Astrocyte of the spinal cord (primary cell): ENCODE measurements at regions not wholly inside any gene's neighbourhood (a gene's known extent, or its start where the extent isn't known, plus 50 kb on each side); places are given as distances from the start of the nearest gene placed in this dataset.

Experiments used
- DNase-seq: peaks from one replicate; pipeline ENCODE4 v3.0.0; 2011; ENCODE audit warnings: low read depth, low spot score
- H3K4me3 ChIP-seq: 2 replicates; pipeline ENCODE4 v1.5.1; 2011; ENCODE audit warnings: low read depth, mild to moderate bottlenecking, low read length, moderate library complexity
- CTCF ChIP-seq: IDR thresholded peaks from 2 replicates; pipeline ENCODE4 v1.5.1; 2012; ENCODE audit warnings: low read depth, mild to moderate bottlenecking, low read length, inconsistent platforms
- in situ Hi-C: cut with HindIII; loops from 2 replicates; pipeline ENCODE4 v1.10.0; 2017; ENCODE audit warnings: low sequenced_read_pairs

- no peak for DNase-seq
- in situ Hi-C loops = no loop called here
- H3K4me3 ChIP-seq = no peak overlapping the region
- no peak for TF ChIP-seq CTCF
These were observed 95.3 kb upstream of the TEX51 start for GRCh38 chr2:126803434-126803775.

GRCh38 chr2:126804347-126804746 is 94.3 kb upstream of the TEX51 start:
- in situ Hi-C loops = no loop called here
- no peak for TF ChIP-seq CTCF
- no peak for DNase-seq
- no peak overlapping the region for H3K4me3 ChIP-seq

- no peak for TF ChIP-seq CTCF
- DNase-seq = no peak
- in situ Hi-C loops = no loop called here
- H3K4me3 ChIP-seq = no peak overlapping the region
These were observed 89.8 kb upstream of the TEX51 start for GRCh38 chr2:126808929-126809328.

- no peak overlapping the region for H3K4me3 ChIP-seq
- DNase-seq = no peak
- no peak for TF ChIP-seq CTCF
- in situ Hi-C loops = no loop called here
These were observed 89.3 kb upstream of the TEX51 start for GRCh38 chr2:126809340-126809739.

- TF ChIP-seq CTCF = no peak
- no peak for DNase-seq
- in situ Hi-C loops = no loop called here
- H3K4me3 ChIP-seq = no peak overlapping the region
These were observed 88.7 kb upstream of the TEX51 start for GRCh38 chr2:126810001-126810400.

- in situ Hi-C loops = no loop called here
- DNase-seq = no peak
- no peak overlapping the region for H3K4me3 ChIP-seq
- TF ChIP-seq CTCF = no peak
These were observed 87.6 kb upstream of the TEX51 start for GRCh38 chr2:126811101-126811500.

- DNase-seq = no peak
- no peak overlapping the region for H3K4me3 ChIP-seq
- no peak for TF ChIP-seq CTCF
- in situ Hi-C loops = no loop called here
These were observed 81.5 kb upstream of the TEX51 start for GRCh38 chr2:126817172-126817571.
